NB4 (cell line): ENCODE measurements at regions not wholly inside any gene's neighbourhood (a gene's known extent, or its start where the extent isn't known, plus 50 kb on each side); places are given as distances from the start of the nearest gene placed in this dataset.
A peak's percentile ranks its signal among the peaks of the same experiment; 100 is the strongest.

ENCODE experiments used
- DNase-seq: peaks from one replicate; pipeline ENCODE4 v3.0.0; 2010; ENCODE audit warnings: low read depth
- H3K4me3 ChIP-seq: one replicate; pipeline ENCODE4 v1.5.1; 2011; ENCODE audit warnings: mild to moderate bottlenecking, low read depth, low read length, moderate library complexity
- MYC ChIP-seq: IDR thresholded peaks from 2 replicates; pipeline ENCODE4 v1.6.1; 2011; ENCODE audit warnings: low read depth, low read length
- POLR2A ChIP-seq: IDR thresholded peaks from 2 replicates; pipeline ENCODE4 v1.6.1; 2011; ENCODE audit warnings: mild to moderate bottlenecking; ENCODE audit not compliant: insufficient read length; ENCODE audit errors: extremely low read depth
- TF ChIP-seq, protein P1 (sequence below): IDR thresholded peaks from one replicate; pipeline ENCODE4 v1.5.1; 2012; ENCODE audit warnings: low read depth, low read length
- TF ChIP-seq, protein P2 (sequence below): IDR thresholded peaks from 2 replicates; pipeline ENCODE4 v1.6.1; 2011; ENCODE audit warnings: low read depth, low read length

DNA sequence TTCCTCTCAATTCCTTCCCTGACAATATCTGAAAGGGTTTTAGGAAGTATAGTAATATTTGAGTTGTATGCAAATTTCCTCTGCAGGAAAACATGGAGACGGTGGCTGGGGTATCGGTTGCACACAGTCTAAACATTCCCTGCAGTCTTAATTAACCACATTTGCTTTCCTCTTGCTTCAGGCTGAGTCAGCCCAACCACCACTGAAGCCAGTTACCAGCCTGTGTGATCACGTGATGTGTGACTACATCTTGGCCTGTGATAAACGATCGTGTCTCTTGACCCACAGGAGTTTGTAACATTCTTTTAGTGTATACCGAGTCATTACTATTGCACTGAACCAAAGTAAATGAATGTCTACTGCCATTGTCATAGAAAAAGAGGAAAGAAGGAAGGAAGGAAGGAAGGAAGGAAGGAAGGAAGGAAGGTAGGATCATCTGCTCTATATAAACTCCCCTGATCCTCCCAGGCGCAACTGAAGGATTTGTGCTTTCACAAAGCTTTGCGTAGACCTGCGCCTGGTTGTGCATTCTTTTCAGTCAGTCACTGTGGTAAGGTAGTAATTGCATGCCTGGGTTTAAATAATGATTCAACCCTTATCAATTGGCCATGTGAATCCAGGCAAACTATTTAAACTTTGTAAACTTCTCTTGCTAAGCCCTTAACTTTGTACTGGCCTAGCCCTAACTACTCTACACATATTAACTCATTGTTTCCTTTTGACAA is 280.6 kb upstream of the SALL1 start:
- DNase-seq: peak; percentile 79
- H3K4me3 ChIP-seq: no peak overlapping the region
- TF ChIP-seq, protein P1, sequence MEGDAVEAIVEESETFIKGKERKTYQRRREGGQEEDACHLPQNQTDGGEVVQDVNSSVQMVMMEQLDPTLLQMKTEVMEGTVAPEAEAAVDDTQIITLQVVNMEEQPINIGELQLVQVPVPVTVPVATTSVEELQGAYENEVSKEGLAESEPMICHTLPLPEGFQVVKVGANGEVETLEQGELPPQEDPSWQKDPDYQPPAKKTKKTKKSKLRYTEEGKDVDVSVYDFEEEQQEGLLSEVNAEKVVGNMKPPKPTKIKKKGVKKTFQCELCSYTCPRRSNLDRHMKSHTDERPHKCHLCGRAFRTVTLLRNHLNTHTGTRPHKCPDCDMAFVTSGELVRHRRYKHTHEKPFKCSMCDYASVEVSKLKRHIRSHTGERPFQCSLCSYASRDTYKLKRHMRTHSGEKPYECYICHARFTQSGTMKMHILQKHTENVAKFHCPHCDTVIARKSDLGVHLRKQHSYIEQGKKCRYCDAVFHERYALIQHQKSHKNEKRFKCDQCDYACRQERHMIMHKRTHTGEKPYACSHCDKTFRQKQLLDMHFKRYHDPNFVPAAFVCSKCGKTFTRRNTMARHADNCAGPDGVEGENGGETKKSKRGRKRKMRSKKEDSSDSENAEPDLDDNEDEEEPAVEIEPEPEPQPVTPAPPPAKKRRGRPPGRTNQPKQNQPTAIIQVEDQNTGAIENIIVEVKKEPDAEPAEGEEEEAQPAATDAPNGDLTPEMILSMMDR: no peak
- TF ChIP-seq, protein P2, sequence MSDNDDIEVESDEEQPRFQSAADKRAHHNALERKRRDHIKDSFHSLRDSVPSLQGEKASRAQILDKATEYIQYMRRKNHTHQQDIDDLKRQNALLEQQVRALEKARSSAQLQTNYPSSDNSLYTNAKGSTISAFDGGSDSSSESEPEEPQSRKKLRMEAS: peak; percentile 66; the same call in 1 of the 2 replicates
- TF ChIP-seq MYC: 0 out of 2 replicates have a peak, but pooled peaks have one; percentile 6

DNA sequence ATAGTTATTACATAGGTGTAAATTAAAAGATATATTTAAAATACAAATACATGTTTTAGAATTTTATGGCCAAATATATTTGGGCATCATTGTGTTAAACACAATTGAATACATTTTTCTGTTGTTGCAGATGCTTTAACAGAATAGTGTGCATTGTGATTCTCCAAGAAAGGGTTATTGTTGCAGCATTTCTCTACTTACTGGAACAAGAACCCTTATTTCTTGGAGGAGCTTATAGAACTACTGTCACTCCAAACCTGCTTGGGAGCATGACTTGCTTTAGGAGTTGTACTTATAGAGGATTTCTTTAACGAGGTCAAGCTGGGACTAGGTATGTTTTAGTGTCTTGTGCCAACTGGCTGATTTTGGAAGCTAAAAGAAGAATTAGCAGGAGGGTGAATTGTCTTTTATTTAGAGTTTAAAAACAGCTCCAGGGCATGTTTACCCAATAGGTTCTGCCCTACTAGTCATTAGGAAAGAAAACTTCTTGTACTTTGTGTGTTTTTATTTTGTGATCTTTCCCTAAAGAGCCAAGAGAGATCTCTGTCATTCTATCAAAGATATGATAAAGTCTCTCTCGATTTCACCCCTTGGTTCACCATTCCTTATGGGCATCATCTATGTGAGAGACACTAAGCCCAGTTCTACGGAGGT is 279.8 kb upstream of the SALL1 start:
- H3K4me3 ChIP-seq: no peak overlapping the region
- TF ChIP-seq, protein P1: no peak
- TF ChIP-seq MYC (no peak), POLR2A (no peak)
- TF ChIP-seq, protein P2: no peak
- no peak for DNase-seq

DNA sequence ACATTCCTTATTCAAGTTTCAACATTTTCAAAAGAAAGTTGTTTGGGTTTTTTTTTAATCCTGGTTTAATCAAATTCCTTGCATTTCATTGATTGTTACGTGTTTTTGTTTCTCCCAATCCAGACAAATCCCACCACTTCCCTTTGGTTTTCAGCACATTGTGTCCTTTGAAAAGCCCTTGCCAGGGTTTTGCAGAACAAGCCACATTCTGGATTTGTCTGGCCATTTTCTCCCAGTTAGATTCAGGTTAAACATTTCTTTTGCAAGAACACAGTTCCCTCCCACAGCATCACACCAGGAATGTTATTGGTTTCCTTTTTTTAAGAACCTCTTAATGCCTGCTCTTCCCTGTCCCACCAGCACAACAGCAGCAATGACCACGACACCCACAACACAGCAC is 278.0 kb upstream of the SALL1 start:
- no peak for DNase-seq
- H3K4me3 ChIP-seq: no peak overlapping the region
- TF ChIP-seq, protein P1: no peak
- TF ChIP-seq MYC (no peak), POLR2A (no peak)
- TF ChIP-seq, protein P2: no peak

DNA sequence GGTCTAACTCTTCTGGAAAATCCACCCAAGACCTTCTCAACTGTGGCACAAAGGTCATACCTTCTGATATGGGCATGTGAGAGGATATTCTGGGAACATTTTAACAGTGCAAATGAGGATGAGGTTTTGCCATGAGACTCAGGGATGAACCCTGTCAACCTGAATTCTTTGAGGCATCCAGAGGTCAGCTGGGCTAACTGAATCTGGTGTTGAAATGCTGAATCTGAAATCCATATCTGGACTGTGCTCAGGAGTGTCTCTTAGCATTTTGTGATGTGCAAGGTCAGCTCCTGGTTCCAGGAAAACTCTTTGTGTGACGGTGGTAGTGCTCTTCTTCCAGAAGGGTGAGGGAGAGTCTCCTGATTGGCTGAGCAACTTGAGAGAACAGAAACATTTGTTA is 276.0 kb upstream of the SALL1 start:
- TF ChIP-seq MYC: no peak
- TF ChIP-seq, protein P1: no peak
- TF ChIP-seq, protein P2: no peak
- TF ChIP-seq POLR2A: no peak
- H3K4me3 ChIP-seq: no peak overlapping the region
- no peak for DNase-seq

DNA sequence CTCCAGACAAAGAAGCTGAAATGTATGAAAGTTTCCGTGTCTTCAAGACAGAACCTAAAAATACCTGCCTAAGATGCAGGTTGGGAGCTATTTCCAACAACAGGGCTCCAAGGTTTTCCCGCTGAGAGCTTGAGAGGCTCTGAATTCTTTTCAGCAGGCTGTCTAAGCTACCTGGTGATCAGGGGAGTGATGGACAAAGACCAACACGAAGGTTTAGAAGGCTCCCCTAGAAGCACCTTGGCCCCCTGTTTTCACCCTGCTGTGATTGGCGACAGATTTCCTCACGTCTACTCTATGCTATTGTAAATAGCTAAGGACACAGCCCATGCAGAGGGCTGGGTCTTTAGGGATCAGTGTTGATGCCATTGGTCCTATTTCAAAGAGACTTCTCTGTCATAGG is 275.2 kb upstream of the SALL1 start:
- no peak for DNase-seq
- no peak overlapping the region for H3K4me3 ChIP-seq
- TF ChIP-seq, protein P1: no peak
- no peak for TF ChIP-seq MYC
- TF ChIP-seq POLR2A: no peak
- TF ChIP-seq, protein P2: no peak
